Stomach (tissue), 8 donors: ENCODE measurements at regions not wholly inside any gene's neighbourhood (a gene's known extent, or its start where the extent isn't known, plus 50 kb on each side); places are given as distances from the start of the nearest gene placed in this dataset.

Experiments used
- DNase-seq, 2 donors: peaks; one replicate each; pipeline versions ENCODE4 v3.0.0 to v3.0.0-alpha.2; 2013 to 2019
- H3K27ac ChIP-seq, 5 donors: fragments of 200-600 bp in 4 of 5; sonication (generic) in 4 of 5; one replicate each; pipeline ENCODE4 v1.5.1; 2013 to 2019; ENCODE audit warnings: mild to moderate bottlenecking in 1 of 5, moderate library complexity in 1 of 5
- H3K27me3 ChIP-seq, 3 donors: fragments of 200-600 bp; sonication (generic); one replicate each; pipeline ENCODE4 v1.5.1; 2017 to 2019; ENCODE audit warnings: mixed run types in 1 of 3
- H3K36me3 ChIP-seq, 4 donors: fragments of 200-600 bp; sonication (generic); 1 replicate in 3 of 4; 2 replicates in 1 of 4; pipeline ENCODE4 v1.5.1; 2016 to 2019
- H3K4me1 ChIP-seq, 4 donors: fragments of 200-600 bp; sonication (generic); one replicate each; pipeline ENCODE4 v1.5.1; 2016 to 2019
- H3K4me3 ChIP-seq, 4 donors: fragments of 200-600 bp; sonication (generic) in 3 of 4; one replicate each; pipeline ENCODE4 v1.5.1; 2016 to 2019; ENCODE audit warnings: mild to moderate bottlenecking in 1 of 4
- H3K9me3 ChIP-seq, 4 donors: fragments of 200-600 bp; sonication (generic); one replicate each; pipeline ENCODE4 v1.5.1; 2016 to 2019
- EP300 ChIP-seq: sonication (generic); formaldehyde crosslinking; IDR thresholded peaks from one replicate; pipeline ENCODE4 v1.6.1; 2017; ENCODE audit warnings: antibody characterized with exemption
- POLR2A ChIP-seq, 4 donors: fragments of 450-650 bp; IDR thresholded peaks; one replicate each; pipeline ENCODE4 v1.6.1; 2016; ENCODE audit warnings: antibody characterized with exemption in 4 of 4, control low read depth in 2 of 4, mild to moderate bottlenecking in 1 of 4, moderate library complexity in 1 of 4
- POLR2AphosphoS5 ChIP-seq, 3 donors: sonication (generic); formaldehyde crosslinking; IDR thresholded peaks; one replicate each; pipeline ENCODE4 v1.6.1; 2016; ENCODE audit warnings: antibody characterized with exemption in 3 of 3
- WGBS, 5 donors: extraction: QIAGEN DNeasy Blood & Tissue Kit in 3 of 5; methylation state at CpG; one replicate each; pipeline versions ENCODE4 v1.1.5 to v1.1.7; 2013 to 2018; 5-methylcytosine and 5-hydroxymethylcytosine counted together
- intact Hi-C: fragments of 100-400 bp; cut with DNase I; formaldehyde crosslinking; loops from one replicate; pipeline ENCODE4 v1.15.1; 2023; ENCODE audit warnings: low total_unique reads
- TF ChIP-seq, protein P1 (sequence below), 7 experiments: fragments of 450-650 bp in 4 of 7; fragments of 200-600 bp in 3 of 7; sonication (generic) in 3 of 7; IDR thresholded peaks; one replicate each; pipeline ENCODE4 v1.5.1; 2016 to 2019; ENCODE audit warnings: antibody characterized with exemption in 7 of 7, control low read depth in 2 of 7, mild to moderate bottlenecking in 1 of 7
- donor health status: healthy with polysubstance abuse.
- donor health status: Bipolar disorder and iron deficiency.
- donor health status: healthy.

DNA sequence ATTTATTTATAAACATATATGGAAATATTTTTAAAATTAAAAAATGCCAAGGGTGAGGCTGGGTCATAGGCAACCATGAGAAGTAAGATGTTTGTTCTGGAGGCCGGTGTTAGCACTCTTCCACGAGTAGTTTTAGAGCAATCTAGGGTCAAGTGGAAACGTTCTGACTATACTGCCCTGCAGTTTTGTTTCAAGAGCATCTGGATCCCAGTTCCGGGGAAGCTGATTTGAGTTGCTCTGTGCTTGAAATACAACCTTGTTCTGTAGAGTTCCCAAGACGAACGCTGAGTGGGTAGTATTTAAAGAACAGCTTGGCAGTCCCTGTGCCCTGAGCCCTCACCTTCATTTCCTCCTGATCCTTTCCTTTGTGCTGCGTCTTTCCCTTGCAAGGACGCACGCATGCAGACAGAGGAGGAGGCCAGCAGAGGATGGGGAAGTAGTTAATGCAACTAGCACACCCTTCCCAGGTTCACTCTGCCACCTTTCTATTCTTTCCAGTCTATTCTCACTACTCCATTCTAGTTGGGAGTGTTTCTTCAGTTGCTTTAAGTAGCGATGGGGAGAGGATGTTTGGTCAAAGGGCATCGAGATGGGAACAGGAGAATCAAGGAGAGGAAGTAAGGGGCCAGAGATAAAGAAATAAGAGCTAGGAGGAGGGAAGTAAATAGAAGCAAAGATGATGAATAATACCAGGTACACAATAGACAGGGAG is 68.3 kb upstream of the ZSWIM6 start:
- 12 to 35% (median 24%) methylated on average over 11 of the region's 11 CpGs for WGBS, 5 donors
- Histone ChIP-seq H3K9me3 (no peaks in the 10 kb centered on the region), H3K4me3 (no peak overlapping the region), H3K36me3 (no peaks in the 10 kb centered on the region), H3K27me3 (no peaks in the 10 kb centered on the region), H3K27ac (peak overlapping the region in 2 of 5 donors; percentile 6 to 25), H3K4me1 (peaks cover 0 to 19% (median 3%) of the 10 kb centered on the region in 4 donors)
- DNase-seq: no peak
- TF ChIP-seq, protein P1, sequence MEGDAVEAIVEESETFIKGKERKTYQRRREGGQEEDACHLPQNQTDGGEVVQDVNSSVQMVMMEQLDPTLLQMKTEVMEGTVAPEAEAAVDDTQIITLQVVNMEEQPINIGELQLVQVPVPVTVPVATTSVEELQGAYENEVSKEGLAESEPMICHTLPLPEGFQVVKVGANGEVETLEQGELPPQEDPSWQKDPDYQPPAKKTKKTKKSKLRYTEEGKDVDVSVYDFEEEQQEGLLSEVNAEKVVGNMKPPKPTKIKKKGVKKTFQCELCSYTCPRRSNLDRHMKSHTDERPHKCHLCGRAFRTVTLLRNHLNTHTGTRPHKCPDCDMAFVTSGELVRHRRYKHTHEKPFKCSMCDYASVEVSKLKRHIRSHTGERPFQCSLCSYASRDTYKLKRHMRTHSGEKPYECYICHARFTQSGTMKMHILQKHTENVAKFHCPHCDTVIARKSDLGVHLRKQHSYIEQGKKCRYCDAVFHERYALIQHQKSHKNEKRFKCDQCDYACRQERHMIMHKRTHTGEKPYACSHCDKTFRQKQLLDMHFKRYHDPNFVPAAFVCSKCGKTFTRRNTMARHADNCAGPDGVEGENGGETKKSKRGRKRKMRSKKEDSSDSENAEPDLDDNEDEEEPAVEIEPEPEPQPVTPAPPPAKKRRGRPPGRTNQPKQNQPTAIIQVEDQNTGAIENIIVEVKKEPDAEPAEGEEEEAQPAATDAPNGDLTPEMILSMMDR (IDR thresholded peaks at IDR 0.05): no peak
- TF ChIP-seq POLR2A (IDR thresholded peaks at IDR 0.05): no peak
- no peak for TF ChIP-seq POLR2AphosphoS5 (IDR thresholded peaks at IDR 0.05)
- TF ChIP-seq EP300: no peak
- intact Hi-C loops: no loop called here

DNA sequence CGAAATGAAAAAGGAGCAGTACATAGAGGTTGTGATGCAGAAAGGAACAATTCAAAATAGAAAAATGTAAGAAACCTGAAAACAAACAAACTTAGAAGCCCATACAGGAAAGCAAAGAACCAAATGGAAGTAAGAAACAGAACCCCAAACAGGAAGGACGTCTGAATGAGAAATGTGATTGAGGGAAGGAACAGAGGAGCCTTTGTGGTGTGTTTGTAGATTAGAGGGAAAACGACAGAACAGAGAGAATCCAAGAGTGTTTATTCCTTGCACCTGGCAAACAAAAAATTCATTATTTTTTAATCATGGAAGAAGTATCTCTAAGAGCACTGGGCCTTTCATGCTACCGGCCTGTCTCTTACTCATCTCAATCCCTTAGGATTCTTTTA is 67.8 kb upstream of the ZSWIM6 start:
- Histone ChIP-seq H3K4me1 (peaks cover 0 to 19% (median 3%) of the 10 kb centered on the region in 4 donors), H3K36me3 (no peaks in the 10 kb centered on the region), H3K9me3 (no peaks in the 10 kb centered on the region), H3K27me3 (no peaks in the 10 kb centered on the region), H3K4me3 (no peak overlapping the region), H3K27ac (peak overlapping the region in 2 of 5 donors; percentile 6 to 25)
- 41 to 53% (median 48%) methylated on average over 4 of the region's 4 CpGs for WGBS, 5 donors
- no peak for DNase-seq
- intact Hi-C loops: no loop called here
- TF ChIP-seq POLR2A (IDR thresholded peaks at IDR 0.05): no peak
- TF ChIP-seq, protein P1 (IDR thresholded peaks at IDR 0.05): no peak
- no peak for TF ChIP-seq POLR2AphosphoS5 (IDR thresholded peaks at IDR 0.05)
- no peak for TF ChIP-seq EP300

DNA sequence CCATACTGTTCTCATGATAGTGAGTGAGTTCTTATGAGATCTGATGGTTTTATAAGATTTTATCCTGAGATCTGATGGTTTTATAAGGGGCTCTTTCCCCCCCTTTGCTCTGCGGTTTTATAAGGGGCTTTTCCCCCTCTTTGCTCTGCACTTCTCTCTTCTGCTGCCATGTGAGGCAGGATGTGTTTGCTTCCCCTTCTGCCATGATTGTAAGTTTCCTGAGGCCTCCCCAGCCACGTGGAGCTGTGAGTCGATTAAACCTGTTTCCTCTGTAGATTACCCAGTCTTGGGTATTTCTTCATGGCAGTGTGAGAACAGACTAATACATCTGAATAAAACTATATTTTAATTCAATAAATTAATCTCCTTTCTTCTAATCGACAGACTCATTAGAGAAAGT is 64.9 kb upstream of the ZSWIM6 start:
- TF ChIP-seq POLR2A (IDR thresholded peaks at IDR 0.05) (no peak), POLR2AphosphoS5 (IDR thresholded peaks at IDR 0.05) (no peak)
- TF ChIP-seq, protein P1 (IDR thresholded peaks at IDR 0.05): no peak
- WGBS, 5 donors: 67 to 81% (median 74%) methylated on average over 4 of the region's 4 CpGs
- no peaks in the 10 kb centered on the region for H3K36me3 ChIP-seq

DNA sequence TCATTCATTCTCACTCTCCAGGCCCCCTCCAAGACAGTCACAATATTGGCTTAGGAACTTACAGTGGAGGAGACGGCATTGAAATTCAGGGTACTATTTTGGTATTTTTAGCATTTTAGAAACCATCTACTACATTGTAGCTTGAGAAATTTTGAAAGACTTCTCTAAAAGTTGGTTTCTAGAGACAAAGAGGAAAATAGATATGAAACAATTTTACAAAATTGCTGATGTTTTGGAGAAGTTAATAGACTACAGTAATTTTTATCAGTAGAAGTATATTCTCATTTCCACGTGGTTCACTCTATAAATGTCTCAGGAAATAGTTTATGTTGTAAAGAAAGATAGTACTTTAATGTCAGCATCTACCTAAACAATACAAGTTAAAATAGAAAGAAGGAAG is 63.2 kb upstream of the ZSWIM6 start:
- Histone ChIP-seq H3K36me3 (no peaks in the 10 kb centered on the region), H3K27me3 (no peaks in the 10 kb centered on the region), H3K9me3 (no peaks in the 10 kb centered on the region), H3K4me3 (no peak overlapping the region), H3K27ac (no peak overlapping the region), H3K4me1 (peaks cover 0 to 14% (median under 1%) of the 10 kb centered on the region in 4 donors)
- no peak for DNase-seq
- intact Hi-C loops: no loop called here
- 56 to 64% (median 60%) methylated on average over 2 of the region's 2 CpGs for WGBS, 5 donors
- no peak for TF ChIP-seq POLR2AphosphoS5 (IDR thresholded peaks at IDR 0.05)
- TF ChIP-seq POLR2A (IDR thresholded peaks at IDR 0.05): no peak
- no peak for TF ChIP-seq EP300
- TF ChIP-seq, protein P1 (IDR thresholded peaks at IDR 0.05): no peak

More for the DNA sequence above, 64.9 kb upstream of the ZSWIM6 start:
- Histone ChIP-seq H3K27ac (no peak overlapping the region), H3K4me3 (no peak overlapping the region), H3K4me1 (peaks cover 0 to 19% (median 3%) of the 10 kb centered on the region in 4 donors), H3K9me3 (no peaks in the 10 kb centered on the region), H3K27me3 (no peaks in the 10 kb centered on the region)
- intact Hi-C loops: no loop called here
- DNase-seq: no peak
